Ammon's horn (tissue), 1 donor: ENCODE measurements at regions not wholly inside any gene's neighbourhood (a gene's known extent, or its start where the extent isn't known, plus 50 kb on each side); places are given as distances from the start of the nearest gene placed in this dataset.

Experiments
- DNase-seq: peaks from one replicate; pipeline ENCODE4 v3.0.0-alpha.2; 2016; ENCODE audit warnings: low spot score

DNA sequence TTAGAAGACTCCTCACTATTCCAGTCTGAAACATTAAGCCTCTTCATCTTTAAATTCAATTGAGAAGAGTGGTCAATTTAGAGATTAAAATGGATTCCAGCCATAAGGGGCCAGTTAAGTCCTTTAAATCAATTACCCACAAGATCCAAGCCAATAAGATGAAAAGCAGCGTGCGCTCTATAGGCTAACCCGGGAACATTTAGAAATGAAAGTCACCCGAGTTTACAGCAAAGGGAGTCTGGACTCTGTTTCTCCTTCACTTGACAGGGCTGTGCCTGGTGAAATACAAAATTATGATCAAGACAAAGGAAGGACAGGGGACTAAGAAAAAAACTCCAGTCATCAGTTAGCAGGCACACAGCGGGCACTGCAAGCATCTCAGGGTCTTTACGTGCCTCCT, 393.7 kb downstream of the QKI start:
- no peak for DNase-seq

DNA sequence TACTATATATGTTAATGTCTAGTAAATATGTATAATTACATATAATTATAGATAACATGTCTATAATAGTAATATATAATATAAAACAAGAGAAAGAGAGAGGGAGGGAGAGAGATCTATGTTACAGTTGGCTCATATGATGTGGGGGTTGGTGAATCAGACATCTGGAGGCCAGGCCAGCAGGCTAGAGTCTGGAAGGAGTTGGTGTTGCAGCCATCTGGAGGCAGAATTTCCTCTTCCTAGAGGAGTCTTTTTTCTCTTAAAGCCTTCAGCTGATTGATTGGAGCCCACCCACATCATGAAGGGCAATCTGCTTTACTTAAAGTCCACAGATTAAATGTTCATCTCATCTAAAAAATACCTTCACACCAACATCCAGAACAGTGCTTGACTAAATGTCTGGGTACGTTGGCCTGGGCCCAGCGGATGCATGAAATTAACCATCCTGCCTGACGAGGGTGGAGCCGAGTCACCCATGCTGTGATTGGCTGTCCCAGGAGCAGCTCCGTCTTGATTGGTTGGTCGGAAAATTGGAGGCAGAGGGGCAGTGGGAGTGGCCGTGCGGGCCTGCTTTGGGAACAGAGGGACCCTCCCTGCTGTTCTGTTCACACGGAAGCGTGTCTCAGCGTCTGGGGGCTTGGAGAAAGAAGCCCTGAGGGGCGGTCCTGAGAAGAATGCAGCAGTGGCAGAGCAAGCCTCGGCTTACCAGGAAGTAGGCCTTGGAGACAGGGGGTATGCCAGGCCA, 392.4 kb downstream of the QKI start:
- no peak for DNase-seq

DNA sequence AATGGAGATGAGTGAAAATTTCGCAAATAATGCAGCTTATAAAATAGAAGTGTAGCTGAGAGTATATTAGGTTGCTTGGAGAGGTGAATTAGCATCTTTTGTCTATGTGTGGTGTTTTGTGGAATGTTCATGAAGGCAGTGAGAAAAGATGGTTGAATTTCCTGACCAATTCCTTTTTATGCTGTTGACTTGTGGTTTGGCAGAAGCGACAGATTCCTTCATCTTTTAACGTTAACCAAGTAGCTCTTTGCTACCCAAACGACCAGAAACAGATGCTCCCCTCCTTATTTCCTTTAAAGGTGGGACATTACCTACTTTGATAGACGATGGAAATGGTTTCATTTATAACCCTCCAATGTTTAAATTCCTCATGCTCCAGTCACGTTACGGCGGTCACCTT, 390.5 kb downstream of the QKI start:
- no peak for DNase-seq

DNA sequence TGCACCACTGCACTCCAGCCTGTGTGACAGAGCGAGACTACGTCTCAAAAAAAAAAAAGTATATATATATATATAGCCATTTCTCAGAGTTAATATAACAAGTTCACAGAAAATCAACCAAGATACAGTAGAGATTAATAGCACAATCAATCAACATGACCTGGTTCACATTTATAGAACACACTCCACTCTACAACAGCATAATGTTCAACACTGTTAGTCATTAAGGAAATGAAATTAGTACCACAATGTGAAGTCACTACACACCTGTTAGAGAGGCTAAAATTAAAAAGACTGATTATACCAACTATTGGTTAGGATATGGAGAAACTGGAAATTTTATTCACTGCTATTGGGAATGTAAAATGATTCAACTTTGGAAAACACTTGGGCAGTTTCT, 387.7 kb downstream of the QKI start:
- no peak for DNase-seq

DNA sequence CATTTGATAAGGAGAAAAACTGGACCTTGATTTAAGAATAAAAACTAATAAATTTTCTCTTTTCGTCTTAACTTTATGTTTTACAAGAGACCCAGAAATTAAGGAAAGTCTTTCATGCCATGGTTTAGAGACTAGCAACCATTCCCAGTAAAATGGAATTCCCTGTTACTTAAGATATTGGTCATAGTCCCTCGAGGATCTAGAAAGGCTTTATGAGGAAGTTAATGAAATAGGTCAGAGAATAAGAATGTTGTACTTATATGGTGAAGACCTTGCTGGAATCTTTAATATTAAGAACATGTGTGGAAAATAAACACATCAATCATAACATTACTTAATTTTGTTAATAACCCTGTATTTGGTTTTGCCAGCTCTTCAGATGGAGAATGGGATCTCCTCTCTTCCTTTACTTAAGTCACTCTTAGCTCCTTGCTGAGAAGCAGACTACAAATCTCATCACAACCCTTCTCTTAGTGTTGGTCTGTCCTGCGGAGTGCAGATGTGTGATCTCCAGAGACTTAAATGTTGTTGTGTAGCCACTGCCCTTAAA, 382.9 kb downstream of the QKI start:
- no peak for DNase-seq

DNA sequence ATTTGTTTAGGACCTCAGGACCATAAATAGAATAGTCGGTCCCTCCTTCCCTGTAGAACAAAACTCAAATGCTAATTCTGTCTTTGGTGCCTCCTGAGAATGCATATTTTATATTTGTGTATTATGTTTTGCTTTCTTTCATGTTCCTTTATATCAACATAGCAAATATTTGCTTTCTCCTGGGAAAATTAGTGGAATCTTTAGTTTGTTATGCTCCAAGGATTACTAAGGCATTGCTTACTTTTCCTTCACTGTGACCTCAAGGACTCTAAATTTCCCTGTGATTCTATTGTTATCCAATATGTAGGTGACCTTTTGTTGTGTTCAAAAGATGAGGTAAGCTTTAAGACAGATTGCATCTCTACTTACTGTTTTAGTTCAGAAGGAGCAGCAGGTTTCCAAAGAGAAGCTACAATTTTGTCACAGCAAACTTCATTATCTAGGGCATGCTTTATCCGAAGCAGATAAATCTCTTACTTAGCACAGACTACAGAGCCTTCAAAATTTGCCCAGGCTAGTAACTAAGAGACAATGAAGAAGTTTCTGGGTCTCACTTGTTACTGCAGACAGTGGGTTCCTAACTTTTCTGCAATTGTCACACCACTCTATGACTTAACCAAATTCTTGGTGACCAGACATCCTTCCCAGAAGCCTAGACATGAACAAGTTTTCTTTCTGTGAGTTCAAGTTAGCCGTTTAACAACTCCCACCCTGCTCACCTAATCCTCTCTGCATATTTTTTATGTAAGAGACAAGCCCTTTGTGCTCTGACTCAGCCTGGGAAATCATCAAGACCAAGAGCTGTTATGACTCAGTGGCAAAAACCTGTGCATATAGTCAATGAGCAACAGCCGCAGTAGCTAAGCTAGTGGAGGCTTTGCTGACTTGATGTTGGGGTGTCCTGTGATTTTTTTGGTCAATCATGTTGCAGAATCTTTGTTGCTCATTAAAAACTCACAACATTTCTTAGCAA, 378.8 kb downstream of the QKI start:
- peak; percentile 42 for DNase-seq

DNA sequence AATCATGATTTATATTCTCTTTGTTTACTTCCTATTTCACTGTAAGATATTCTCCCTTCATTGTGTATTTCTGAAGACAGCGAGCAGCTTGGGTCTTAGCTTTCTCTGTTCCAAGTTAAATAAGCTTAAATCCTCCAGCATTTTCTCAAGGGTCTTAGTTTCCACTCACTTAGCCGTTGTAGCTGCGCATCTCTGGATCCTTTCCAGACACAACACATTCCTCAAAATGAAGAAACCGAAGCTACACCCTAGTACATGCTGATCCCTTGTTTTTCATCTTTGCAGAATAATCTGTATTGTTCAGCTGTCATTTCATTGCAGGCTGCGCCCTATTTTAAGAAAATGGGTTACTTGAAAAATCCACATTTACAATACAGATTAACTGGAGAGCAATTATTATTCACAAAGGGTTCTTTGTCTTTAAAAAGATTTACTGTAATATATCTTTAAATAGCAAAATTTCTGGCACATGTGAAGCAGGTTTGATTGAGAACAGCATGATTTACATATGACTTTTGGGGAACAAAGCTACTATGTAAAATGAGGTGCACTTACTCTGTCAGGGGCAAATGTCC, 375.8 kb downstream of the QKI start:
- DNase-seq, result no peak

DNA sequence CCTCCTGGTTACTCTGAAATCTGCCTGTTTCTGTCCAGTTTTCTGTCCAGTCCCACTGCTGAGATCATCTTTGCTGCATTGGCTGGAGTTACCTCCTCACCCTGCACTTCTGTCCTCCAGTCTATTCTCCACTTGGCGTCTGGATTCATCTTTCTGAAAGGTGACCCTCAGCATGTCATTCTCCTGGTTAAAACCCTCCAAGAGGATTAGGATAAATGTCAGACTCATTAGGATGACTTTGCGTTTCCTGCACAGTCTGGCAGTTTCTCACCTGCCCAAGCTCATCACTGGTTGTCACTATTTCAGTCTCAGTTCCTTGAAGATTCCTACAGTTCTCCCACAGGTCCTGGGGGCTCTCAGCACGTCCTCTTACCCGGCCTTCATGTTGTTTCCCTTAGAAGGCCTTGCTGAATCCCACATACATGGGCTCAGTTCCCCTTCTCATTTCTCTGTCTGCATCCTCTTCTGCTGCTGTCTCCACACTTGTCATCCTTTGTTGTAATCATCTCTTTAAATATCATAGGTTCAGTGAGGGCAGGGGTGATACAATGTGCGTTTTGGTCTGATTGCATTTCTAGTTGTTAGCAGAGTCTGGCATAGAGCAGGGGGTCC, 374.8 kb downstream of the QKI start:
- DNase-seq, result no peak

DNA sequence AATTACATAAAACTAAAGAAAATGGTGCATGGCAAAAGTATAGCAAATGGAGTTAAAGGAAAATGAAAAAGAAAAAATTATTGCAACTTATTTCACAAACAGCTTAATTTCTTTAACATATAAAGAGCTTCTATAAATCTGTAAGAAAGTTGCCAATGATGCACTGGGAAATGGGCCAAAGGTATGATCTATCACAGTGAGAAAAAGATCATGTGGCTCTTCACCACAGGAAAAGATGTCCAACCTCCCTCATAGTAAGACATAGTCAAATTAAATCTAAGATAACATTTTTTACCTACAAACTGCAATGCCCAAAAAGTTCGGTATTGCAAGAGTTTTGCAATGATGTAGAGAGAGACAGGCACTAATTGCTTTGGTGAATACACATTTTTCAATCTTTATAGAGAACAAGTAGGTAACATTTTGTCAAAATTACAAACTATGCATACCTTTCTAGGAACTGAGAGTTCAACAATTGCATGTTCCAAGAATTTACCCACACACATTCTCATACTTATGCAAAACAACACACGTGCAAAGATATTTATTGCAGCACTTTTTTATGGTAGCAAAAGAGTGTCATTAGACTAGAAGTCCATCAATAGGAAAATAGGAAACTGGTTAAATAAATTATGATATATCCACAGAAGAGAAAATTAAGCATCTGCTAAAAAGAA, 372.6 kb downstream of the QKI start:
- no peak for DNase-seq

DNA sequence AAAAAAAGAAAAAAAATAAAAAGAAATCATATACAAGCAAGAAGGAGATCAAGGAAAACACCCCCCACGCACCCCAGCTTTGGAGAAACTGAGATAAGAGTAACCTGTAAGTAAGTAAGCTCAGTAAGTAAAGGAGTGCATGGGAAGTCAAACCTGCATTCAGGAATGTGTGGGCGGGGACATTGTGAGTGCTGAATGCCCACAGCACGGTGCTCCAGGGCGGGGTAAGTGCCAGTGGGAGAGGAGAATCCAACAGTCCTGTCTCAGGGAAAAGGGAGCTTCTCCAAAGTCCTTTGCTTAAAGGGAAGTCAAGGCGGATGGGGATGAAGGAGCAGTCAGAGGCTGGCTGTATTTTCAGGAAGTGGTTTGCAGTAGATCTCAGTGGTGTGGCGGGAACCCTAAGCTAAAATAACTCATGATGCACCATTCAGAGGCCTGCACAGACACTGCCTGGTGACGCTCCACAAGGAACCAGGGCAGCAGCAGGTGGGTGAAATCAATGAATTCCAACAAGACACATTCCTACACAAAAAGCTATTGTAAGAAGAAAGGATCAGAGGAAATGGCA, 368.0 kb downstream of the QKI start:
- peak; percentile 47 for DNase-seq

DNA sequence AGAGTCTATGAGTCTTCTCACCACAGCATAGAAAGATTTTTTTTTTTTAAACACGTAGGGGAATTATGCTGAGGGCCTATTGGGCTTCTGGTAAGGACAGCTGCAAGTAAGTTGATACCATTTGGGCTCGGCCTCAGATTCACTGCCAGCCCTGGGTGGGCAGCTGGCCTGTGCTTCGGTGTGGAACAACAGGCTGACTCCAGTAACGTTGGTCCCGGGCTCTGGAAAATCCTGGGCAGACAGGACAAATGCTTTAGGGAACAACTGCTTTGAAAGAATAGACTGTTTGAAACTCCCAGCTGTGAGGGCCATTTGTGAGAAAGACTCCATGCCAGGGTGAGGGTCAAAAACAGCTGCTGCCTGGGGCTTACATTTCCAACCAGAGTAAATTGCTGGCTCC, 366.5 kb downstream of the QKI start:
- peak; percentile 58 for DNase-seq

DNA sequence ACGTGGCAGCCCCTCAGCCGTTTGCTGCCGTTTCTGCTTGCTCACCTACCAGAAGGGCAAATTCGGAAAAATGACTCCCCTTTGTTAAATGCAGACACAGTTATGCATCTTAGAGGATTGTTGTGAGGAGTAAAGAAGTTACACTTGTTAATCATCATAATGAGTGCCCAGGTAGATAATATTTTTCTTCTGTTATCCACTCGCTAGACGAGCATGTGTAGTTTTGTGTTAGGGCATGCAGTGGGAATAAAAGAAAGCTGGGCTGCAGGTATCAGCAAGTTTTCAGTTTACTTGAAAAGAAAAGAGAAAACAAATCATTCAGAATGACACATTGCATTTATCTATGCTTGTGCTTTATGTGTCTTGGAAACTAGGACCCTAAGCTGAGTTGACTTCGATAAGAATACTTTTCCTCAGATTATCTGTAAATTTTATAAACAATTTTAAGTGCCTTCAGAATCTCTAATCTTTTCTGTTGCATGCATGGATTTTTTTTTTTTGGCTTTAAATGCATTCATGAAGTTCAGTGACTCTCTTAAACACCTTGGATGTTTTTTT, 365.3 kb downstream of the QKI start:
- DNase-seq, result no peak

DNA sequence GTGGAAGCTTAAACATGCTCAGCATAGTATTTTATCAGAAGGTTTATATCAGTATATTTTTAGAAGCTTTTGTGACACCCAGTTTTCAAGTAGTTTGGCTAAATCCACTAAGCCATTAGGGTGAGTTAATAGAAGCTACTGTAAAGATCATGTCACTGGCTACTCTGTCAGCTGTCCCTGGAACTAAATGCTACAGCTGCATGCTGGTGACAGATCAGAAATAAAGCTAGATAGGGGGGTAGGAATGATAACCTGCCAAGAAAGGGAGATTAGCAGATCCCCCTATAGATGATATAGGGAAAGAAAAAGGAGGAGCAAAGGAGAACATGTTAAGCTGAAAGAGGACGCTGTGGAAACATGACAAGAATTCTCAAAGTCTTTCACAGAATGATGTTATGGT, 363.2 kb downstream of the QKI start:
- no peak for DNase-seq

DNA sequence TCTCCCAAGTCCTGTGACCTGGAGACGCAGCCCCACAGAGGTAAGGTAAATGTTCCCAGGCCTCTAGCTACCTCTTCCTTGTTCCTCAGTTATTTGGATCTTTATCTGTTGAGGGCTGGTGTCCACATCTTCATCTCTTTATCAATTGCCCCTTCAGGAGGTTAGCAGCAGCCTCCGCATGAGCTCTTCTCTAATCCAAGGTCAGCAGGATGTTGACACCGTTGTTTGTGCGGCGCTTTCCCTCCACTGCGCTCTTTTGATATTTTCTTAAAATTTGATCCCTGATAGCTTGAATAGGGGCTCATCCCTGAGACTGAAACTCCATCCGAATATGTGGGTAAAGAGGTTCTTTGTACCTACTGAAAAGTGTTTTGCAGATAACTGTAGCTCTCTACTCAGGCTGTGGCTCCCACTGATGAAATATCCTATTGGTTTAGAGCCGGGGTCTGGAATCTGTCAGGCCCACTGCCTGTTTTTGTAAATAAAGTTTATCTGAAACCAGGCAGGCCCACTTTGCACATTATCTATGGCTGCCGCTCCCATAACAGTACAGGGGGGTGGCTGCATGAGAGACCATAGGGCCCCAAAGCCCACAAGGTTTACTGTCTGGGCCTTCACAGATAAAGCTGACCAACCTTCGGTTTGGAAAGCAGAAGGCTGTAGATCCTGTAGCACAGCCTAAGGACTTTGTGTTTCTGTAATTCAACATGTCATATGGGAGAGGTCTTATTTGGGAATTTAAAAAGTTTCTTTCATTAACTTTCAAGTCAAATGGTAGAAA, 362.6 kb downstream of the QKI start:
- DNase-seq, result no peak

DNA sequence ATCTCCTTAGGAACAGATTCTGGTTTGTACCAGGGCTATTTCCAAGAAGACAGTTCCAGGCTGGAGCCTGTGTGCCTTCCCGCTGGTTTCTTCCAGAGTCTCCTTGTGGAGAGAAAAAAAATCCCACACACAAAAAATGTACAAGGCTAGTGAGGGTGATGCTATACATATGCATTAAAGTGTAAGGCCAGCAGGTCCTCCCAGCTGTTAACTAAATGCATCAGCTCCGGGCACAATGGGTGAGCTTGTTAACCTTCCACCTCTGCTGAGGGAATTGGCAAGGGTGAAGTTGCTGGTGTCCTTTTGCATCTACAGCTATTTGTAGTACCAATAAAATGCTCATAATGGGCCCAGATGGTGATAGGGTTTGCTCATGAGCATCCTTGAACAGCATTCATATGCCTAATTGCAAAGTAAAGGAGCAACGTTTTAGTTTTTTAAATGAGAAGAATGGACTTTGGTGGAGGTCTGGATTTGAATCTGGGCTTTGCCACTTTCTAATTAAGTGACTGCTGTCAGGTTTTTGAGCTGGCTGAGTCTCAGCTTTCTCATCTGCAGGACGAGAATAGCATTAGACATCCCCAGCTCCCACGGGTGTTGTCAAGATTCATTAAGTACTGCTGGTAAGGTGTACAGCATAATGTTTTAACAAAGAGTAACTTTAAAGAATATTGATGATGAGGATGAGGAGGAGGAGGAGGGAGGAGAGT, 361.8 kb downstream of the QKI start:
- no peak for DNase-seq

DNA sequence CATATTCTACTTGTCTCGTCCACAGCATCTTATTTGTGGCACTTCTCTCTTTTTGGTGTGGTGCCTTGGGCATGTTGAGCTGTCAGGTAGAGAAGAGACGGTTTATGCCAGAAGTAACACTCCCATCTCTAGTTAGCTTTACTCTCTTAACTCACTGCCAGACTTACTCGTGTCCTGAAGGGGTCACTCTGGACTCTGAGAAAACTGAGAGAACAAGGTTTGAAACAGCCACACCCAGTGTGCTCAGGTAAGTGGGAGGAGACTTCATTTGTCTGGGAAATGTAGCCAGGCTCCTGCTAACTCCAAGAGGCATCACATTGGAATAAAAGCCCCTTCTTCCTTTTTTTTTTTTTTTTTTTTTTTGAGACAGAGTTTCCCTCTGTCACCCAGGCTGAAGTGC, 360.8 kb downstream of the QKI start:
- DNase-seq, result no peak

DNA sequence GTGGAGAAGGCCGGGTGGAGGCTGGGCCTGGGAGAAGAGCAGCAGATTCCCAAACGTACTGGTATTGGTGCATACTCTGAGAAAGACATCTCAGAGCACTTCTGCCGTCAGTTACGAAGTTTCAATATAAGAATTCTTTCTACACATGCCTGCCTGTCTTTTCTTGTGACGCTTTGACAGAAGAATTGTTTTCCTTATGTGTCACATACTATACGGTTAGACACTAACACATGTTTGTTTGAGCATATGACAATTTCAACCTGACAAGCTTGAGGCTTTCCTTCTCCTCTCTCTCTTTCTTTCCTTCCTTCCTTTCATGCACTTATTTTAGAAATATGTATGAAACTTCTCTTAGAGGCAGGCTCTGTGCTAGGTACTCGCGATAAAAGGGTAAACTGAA, 360.0 kb downstream of the QKI start:
- DNase-seq, result no peak

DNA sequence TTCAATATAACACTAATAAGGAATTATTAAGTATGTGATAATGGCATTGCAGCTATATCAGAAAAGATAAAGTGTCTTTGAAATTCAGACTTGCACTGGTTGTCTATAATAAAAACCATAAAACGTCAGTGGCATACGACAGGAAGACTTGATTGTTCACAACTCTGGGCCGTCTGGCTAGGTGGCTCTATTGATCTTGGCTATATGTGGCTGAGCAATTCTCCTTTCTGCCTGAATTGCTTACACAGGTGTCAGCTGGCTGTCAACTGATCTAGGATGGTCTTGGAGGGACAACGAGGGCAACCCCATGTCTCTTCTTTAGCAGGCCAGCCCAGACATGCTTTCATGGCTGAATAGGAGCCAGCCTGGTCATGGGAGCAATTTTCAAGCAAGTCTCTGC, 359.1 kb downstream of the QKI start:
- DNase-seq, result no peak

DNA sequence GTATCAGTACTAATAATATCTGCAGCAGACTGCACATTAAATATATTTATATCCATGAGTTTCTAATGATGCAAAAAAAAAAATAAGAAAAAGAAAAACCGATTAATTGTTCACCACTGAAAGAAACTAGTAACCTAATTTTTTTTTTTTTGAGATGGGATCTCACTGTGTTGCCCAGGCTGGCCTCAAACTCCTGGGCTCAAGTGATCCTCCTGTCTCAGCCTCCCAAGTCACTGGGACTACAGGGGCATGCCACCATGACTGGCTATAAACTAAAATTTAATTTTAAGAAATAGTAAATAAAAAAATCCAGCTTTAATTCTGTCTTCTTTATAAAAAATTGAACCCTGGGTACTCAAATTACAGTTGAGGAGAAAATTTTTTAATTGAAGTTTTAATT, 358.2 kb downstream of the QKI start:
- no peak for DNase-seq

DNA sequence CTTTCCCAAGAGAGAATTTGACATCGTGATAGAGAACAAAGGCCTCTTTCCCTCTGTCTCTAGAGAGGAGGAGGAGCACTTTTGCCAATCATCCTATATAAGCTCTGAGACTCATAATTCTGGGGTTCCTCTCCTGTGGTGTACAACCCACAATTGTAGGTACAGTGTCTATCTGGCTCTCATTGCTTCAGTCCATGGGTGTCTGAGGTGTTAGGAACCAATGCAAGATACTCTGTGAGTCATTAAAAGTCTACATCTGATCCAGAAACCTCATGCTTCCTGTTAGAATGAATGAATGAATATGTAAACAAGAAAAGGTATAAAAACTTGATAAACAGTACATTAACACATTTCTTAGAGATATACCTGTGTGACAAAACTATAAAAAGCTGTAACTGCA, 356.7 kb downstream of the QKI start:
- DNase-seq, result no peak
